SK-N-MC (cell line): ENCODE measurements at regions not wholly inside any gene's neighbourhood (a gene's known extent, or its start where the extent isn't known, plus 50 kb on each side); places are given as distances from the start of the nearest gene placed in this dataset.

Experiments
- DNase-seq: peaks from one replicate; pipeline ENCODE4 v3.0.0-alpha.2; 2011; ENCODE audit warnings: low read depth, low spot score
- H3K27ac ChIP-seq: fragments of 200-600 bp; sonication (generic); 2 replicates; pipeline ENCODE4 v1.5.1; 2016; ENCODE audit warnings: mixed run types
- H3K36me3 ChIP-seq: fragments of 200-600 bp; sonication (generic); 2 replicates; pipeline ENCODE4 v1.6.1; 2017; ENCODE audit warnings: antibody characterized with exemption, low read length, mixed read lengths; ENCODE audit not compliant: insufficient read depth
- H3K4me3 ChIP-seq: fragments of 200-600 bp; sonication (generic); 2 replicates; pipeline ENCODE4 v1.5.1; 2016
- H3K9ac ChIP-seq: fragments of 200-600 bp; sonication (generic); 2 replicates; pipeline ENCODE4 v1.8.0; 2017; ENCODE audit warnings: mixed run types, mixed read lengths; ENCODE audit not compliant: insufficient read length
- H3K9me3 ChIP-seq: fragments of 200-600 bp; sonication (generic); 2 replicates; pipeline ENCODE4 v1.6.1; 2017; ENCODE audit warnings: low read depth, mild to moderate bottlenecking, antibody characterized with exemption, low read length, moderate library complexity, mixed read lengths
- EZH2 ChIP-seq: fragments of 200-600 bp; sonication (generic); IDR thresholded peaks from one replicate; pipeline ENCODE4 v1.6.1; 2017; ENCODE audit warnings: antibody characterized with exemption
- FOXP2 ChIP-seq: optimal IDR thresholded peaks from 2 replicates; pipeline ENCODE3; 2011; ENCODE audit warnings: mild to moderate bottlenecking, moderate library complexity; ENCODE audit not compliant: insufficient read depth; ENCODE audit errors: extremely low read length, control extremely low read depth
- POLR2AphosphoS5 ChIP-seq: IDR thresholded peaks from 2 replicates; pipeline ENCODE4 v1.6.1; 2012; ENCODE audit warnings: mild to moderate bottlenecking, low read depth, low read length, borderline replicate concordance

DNA sequence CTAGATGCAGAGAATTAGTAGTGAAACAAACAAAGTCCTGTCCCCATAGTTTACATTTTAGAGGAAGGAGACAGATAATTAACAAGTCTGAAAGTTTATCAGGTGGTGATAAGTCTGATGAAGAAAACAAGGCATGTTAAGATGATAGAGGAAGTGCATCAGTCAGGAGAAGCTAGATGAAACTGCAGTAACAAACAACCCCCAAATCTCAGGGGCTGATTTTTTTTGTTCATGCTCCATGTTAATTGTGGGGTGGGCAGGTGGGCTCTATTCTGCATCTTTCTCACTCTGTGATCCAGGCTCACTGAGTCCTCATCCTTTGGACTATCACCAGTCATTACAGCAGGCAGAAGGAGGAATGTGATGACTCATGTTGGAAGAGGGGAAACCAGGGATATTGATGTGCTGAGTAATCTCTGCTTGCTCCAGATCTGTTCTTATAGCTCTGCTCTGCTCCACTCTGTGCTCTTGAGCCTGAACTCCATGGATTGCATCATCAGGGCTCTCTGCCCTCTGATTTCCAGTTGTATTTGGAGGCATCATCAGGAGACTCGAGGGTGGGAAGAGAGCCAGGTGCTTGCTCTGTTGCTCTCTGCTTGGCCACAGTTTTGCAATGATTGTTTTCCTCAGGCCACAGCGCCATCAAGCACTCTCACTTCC is 166.9 kb downstream of the IER5 start:
- H3K36me3 ChIP-seq: no peaks in the 10 kb centered on the region
- H3K4me3 ChIP-seq: no peak overlapping the region
- H3K9ac ChIP-seq: no peak overlapping the region
- no peak for DNase-seq
- no peaks in the 10 kb centered on the region for H3K9me3 ChIP-seq
- no peak overlapping the region for H3K27ac ChIP-seq
- TF ChIP-seq POLR2AphosphoS5 (no peak), EZH2 (no peak)

DNA sequence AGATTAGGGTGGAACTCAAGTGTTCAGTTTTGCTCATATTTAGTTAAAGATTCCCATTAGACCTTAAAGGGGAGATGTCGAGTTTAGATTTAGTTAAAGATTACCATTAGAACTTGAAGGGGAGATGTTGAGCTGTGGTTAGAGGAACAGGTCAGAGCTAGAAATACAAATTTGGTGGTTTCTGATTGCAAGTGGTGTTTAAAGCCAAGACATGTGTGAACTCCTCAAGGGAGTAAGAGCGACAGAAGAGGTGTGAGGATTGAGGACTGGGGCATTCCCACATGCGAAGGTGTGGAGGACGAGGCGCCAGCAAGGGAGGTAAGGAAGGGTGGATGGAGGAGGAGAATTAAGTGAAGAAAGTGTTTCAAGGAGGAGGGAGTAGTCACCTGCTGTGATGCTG is 168.6 kb downstream of the IER5 start:
- Histone ChIP-seq H3K4me3 (no peak overlapping the region), H3K9me3 (no peaks in the 10 kb centered on the region), H3K27ac (no peak overlapping the region), H3K36me3 (no peaks in the 10 kb centered on the region), H3K9ac (no peak overlapping the region)
- DNase-seq: no peak
- no peak for TF ChIP-seq EZH2
- TF ChIP-seq POLR2AphosphoS5: no peak
- no peak for TF ChIP-seq FOXP2

GRCh38 chr1:181259026-181259745 is 170.7 kb downstream of the IER5 start:
- DNase-seq: no peak

GRCh38 chr1:181260271-181260670 is 171.8 kb downstream of the IER5 start:
- Histone ChIP-seq H3K4me3 (no peak overlapping the region), H3K36me3 (no peaks in the 10 kb centered on the region), H3K9ac (no peak overlapping the region), H3K9me3 (no peaks in the 10 kb centered on the region), H3K27ac (no peak overlapping the region)
- TF ChIP-seq EZH2 (no peak), FOXP2 (no peak), POLR2AphosphoS5 (no peak)
- DNase-seq: no peak

More at GRCh38 chr1:181259026-181259745, 170.7 kb downstream of the IER5 start:
- Histone ChIP-seq H3K9ac (no peak overlapping the region), H3K9me3 (no peaks in the 10 kb centered on the region), H3K27ac (no peak overlapping the region), H3K4me3 (no peak overlapping the region), H3K36me3 (no peaks in the 10 kb centered on the region)
- TF ChIP-seq FOXP2: no peak
- no peak for TF ChIP-seq POLR2AphosphoS5
- no peak for TF ChIP-seq EZH2

GRCh38 chr1:181260994-181261393 is 172.5 kb downstream of the IER5 start:
- H3K9me3 ChIP-seq: no peaks in the 10 kb centered on the region
- H3K27ac ChIP-seq: no peak overlapping the region
- no peak for DNase-seq
- no peak overlapping the region for H3K9ac ChIP-seq
- H3K4me3 ChIP-seq: no peak overlapping the region
- TF ChIP-seq POLR2AphosphoS5 (no peak), FOXP2 (no peak), EZH2 (no peak)
- H3K36me3 ChIP-seq: no peaks in the 10 kb centered on the region

- Histone ChIP-seq H3K36me3 (no peaks in the 10 kb centered on the region), H3K27ac (no peak overlapping the region), H3K4me3 (no peak overlapping the region), H3K9ac (no peak overlapping the region), H3K9me3 (no peaks in the 10 kb centered on the region)
- no peak for DNase-seq
- TF ChIP-seq POLR2AphosphoS5: no peak
- no peak for TF ChIP-seq EZH2
- no peak for TF ChIP-seq FOXP2
Measured at GRCh38 chr1:181262069-181262468, 173.6 kb downstream of the IER5 start.

- H3K4me3 ChIP-seq: no peak overlapping the region
- no peak overlapping the region for H3K27ac ChIP-seq
- H3K9me3 ChIP-seq: no peaks in the 10 kb centered on the region
- no peak overlapping the region for H3K9ac ChIP-seq
- H3K36me3 ChIP-seq: no peaks in the 10 kb centered on the region
- DNase-seq: no peak
- TF ChIP-seq FOXP2: no peak
- TF ChIP-seq POLR2AphosphoS5: no peak
- TF ChIP-seq EZH2: no peak
Measured at GRCh38 chr1:181263444-181263843, 174.9 kb downstream of the IER5 start.

GRCh38 chr1:181264821-181265220 is 176.3 kb downstream of the IER5 start:
- no peak overlapping the region for H3K27ac ChIP-seq
- no peaks in the 10 kb centered on the region for H3K36me3 ChIP-seq
- no peak overlapping the region for H3K9ac ChIP-seq
- no peak for DNase-seq
- no peaks in the 10 kb centered on the region for H3K9me3 ChIP-seq
- no peak overlapping the region for H3K4me3 ChIP-seq
- TF ChIP-seq EZH2 (no peak), POLR2AphosphoS5 (no peak), FOXP2 (no peak)
